Uterus (tissue), 2 donors: ENCODE measurements at regions not wholly inside any gene's neighbourhood (a gene's known extent, or its start where the extent isn't known, plus 50 kb on each side); places are given as distances from the start of the nearest gene placed in this dataset.

ENCODE experiments used
- CTCF ChIP-seq, 4 experiments: fragments of 200-600 bp in 2 of 4; fragments of 450-650 bp in 2 of 4; sonication (generic) in 2 of 4; IDR thresholded peaks; one replicate each; pipeline ENCODE4 v1.5.1; 2016 to 2019; ENCODE audit warnings: antibody characterized with exemption in 4 of 4, mild to moderate bottlenecking in 2 of 4, moderate library complexity in 1 of 4
- POLR2A ChIP-seq, 2 donors: fragments of 450-650 bp; IDR thresholded peaks; one replicate each; pipeline ENCODE4 v1.6.1; 2016; ENCODE audit warnings: antibody characterized with exemption in 2 of 2, mild to moderate bottlenecking in 1 of 2, moderate library complexity in 1 of 2

GRCh38 chr6:44701637-44702101 lies 314.2 kb downstream of the CDC5L start:
- TF ChIP-seq CTCF (IDR thresholded peaks at IDR 0.05) (no peak), POLR2A (IDR thresholded peaks at IDR 0.05) (no peak)
